SK-N-SH (cell line): ENCODE measurements at regions not wholly inside any gene's neighbourhood (a gene's known extent, or its start where the extent isn't known, plus 50 kb on each side); places are given as distances from the start of the nearest gene placed in this dataset.

ENCODE experiments used
- EP300 ChIP-seq, 2 experiments: IDR thresholded peaks; 2 replicates each; pipeline versions ENCODE4 v1.4.0 to v1.6.1; 2012; ENCODE audit warnings: borderline replicate concordance in 1 of 2, low read depth in 1 of 2, low read length in 1 of 2
- EZH2phosphoT487 ChIP-seq: fragments of 200-600 bp; sonication (generic); IDR thresholded peaks from 2 replicates; pipeline ENCODE4 v1.6.1; 2017; ENCODE audit warnings: low read depth, mixed run types, mild to moderate bottlenecking, antibody characterized with exemption, moderate library complexity, borderline replicate concordance
- FOXM1 ChIP-seq: IDR thresholded peaks from 2 replicates; pipeline ENCODE4 v1.4.0; 2012; ENCODE audit warnings: low read depth, mild to moderate bottlenecking
- GABPA ChIP-seq: IDR thresholded peaks from 2 replicates; pipeline ENCODE4 v1.4.0; 2012; ENCODE audit warnings: low read depth, mild to moderate bottlenecking
- GATA2 ChIP-seq: sonication (generic); formaldehyde crosslinking; IDR thresholded peaks from 2 replicates; pipeline ENCODE4 v1.5.0; 2020; ENCODE audit warnings: mild to moderate bottlenecking, missing genetic modification reagents
- MXI1 ChIP-seq: IDR thresholded peaks from 2 replicates; pipeline ENCODE4 v1.6.1; 2012; ENCODE audit warnings: mild to moderate bottlenecking, low read depth, low read length, improper control_type of control experiment
- POLR2AphosphoS5 ChIP-seq: IDR thresholded peaks from 2 replicates; pipeline ENCODE4 v1.6.1; 2012; ENCODE audit warnings: low read depth, low read length
- RAD21 ChIP-seq: IDR thresholded peaks from 2 replicates; pipeline ENCODE4 v1.6.1; 2012; ENCODE audit warnings: mild to moderate bottlenecking, low read length
- TAF1 ChIP-seq: IDR thresholded peaks from 2 replicates; pipeline ENCODE4 v1.6.1; 2012; ENCODE audit warnings: low read depth, mild to moderate bottlenecking, low read length, moderate library complexity, borderline replicate concordance
- YY1 ChIP-seq: IDR thresholded peaks from 2 replicates; pipeline ENCODE4 v1.4.0; 2012; ENCODE audit warnings: low read depth, mild to moderate bottlenecking
- TF ChIP-seq, protein P1 (sequence below): IDR thresholded peaks from 2 replicates; pipeline ENCODE4; 2012
- TF ChIP-seq, protein P2 (sequence below): fragments of 200-600 bp; sonication (generic); IDR thresholded peaks from 2 replicates; pipeline ENCODE4 v1.6.1; 2017; ENCODE audit warnings: antibody characterized with exemption, mild to moderate bottlenecking, moderate library complexity
- TF ChIP-seq, protein P3 (sequence below): IDR thresholded peaks from 2 replicates; pipeline ENCODE4 v1.4.0; 2012; ENCODE audit warnings: low read depth, borderline replicate concordance
- TF ChIP-seq, protein P4 (sequence below): IDR thresholded peaks from 2 replicates; pipeline ENCODE4 v1.4.0; 2012; ENCODE audit warnings: low read depth

DNA sequence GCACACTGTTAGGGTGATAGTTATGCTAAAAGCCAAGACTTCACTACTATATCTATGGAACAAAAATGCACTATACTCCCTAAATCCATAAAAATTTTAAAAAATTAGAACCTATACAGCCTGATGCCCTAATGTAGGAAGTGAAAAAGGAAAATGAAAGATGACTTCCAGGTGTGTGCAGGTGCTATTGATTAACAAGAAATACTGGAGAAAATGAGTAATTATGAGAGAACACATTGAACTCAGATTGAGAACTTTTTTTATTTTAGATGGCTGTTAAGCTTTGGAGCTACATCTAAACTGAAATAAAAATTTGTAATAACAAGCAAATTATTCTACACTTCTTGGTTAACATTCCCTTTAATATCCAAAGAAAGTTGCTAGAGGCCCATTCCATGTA, 1015.7 kb downstream of the PCDH9 start:
- TF ChIP-seq EP300 (IDR thresholded peaks at IDR 0.05; ENCODE audit: borderline replicate concordance in 1 of 2, low read depth in 1 of 2, low read length in 1 of 2), result no peak
- no peak for TF ChIP-seq TAF1
- TF ChIP-seq, protein P1, sequence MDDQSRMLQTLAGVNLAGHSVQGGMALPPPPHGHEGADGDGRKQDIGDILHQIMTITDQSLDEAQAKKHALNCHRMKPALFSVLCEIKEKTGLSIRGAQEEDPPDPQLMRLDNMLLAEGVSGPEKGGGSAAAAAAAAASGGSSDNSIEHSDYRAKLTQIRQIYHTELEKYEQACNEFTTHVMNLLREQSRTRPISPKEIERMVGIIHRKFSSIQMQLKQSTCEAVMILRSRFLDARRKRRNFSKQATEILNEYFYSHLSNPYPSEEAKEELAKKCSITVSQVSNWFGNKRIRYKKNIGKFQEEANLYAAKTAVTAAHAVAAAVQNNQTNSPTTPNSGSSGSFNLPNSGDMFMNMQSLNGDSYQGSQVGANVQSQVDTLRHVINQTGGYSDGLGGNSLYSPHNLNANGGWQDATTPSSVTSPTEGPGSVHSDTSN, result no peak
- TF ChIP-seq, protein P2, sequence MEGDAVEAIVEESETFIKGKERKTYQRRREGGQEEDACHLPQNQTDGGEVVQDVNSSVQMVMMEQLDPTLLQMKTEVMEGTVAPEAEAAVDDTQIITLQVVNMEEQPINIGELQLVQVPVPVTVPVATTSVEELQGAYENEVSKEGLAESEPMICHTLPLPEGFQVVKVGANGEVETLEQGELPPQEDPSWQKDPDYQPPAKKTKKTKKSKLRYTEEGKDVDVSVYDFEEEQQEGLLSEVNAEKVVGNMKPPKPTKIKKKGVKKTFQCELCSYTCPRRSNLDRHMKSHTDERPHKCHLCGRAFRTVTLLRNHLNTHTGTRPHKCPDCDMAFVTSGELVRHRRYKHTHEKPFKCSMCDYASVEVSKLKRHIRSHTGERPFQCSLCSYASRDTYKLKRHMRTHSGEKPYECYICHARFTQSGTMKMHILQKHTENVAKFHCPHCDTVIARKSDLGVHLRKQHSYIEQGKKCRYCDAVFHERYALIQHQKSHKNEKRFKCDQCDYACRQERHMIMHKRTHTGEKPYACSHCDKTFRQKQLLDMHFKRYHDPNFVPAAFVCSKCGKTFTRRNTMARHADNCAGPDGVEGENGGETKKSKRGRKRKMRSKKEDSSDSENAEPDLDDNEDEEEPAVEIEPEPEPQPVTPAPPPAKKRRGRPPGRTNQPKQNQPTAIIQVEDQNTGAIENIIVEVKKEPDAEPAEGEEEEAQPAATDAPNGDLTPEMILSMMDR, result no peak
- TF ChIP-seq MXI1, result no peak
- TF ChIP-seq POLR2AphosphoS5, result no peak
- TF ChIP-seq, protein P3, sequence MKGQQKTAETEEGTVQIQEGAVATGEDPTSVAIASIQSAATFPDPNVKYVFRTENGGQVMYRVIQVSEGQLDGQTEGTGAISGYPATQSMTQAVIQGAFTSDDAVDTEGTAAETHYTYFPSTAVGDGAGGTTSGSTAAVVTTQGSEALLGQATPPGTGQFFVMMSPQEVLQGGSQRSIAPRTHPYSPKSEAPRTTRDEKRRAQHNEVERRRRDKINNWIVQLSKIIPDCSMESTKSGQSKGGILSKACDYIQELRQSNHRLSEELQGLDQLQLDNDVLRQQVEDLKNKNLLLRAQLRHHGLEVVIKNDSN, result no peak
- TF ChIP-seq, protein P4, sequence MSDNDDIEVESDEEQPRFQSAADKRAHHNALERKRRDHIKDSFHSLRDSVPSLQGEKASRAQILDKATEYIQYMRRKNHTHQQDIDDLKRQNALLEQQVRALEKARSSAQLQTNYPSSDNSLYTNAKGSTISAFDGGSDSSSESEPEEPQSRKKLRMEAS, result no peak
- no peak for TF ChIP-seq GABPA
- TF ChIP-seq FOXM1, result no peak
- TF ChIP-seq EZH2phosphoT487, result no peak
- no peak for TF ChIP-seq YY1
- no peak for TF ChIP-seq RAD21
- TF ChIP-seq GATA2, result no peak
